HG03520 (cell line): ENCODE measurements at regions not wholly inside any gene's neighbourhood (a gene's known extent, or its start where the extent isn't known, plus 50 kb on each side); places are given as distances from the start of the nearest gene placed in this dataset.
"Not testable (repeated sequence)": the region's sequence is repeated elsewhere in the genome, so short reads cannot be mapped to it uniquely, and the experiment has no call there.

Experiments
- ATAC-seq: cut with Tn5 transposase; IDR thresholded peaks from one replicate; pipeline ENCODE4 v1.9.1; 2021; ENCODE audit warnings: mild to moderate bottlenecking, moderate library complexity; ENCODE audit not compliant: unreplicated experiment

- no peak for ATAC-seq
Observed at GRCh38 chr14:22118899-22119477, 445.4 kb upstream of the OR4E1 start.

GRCh38 chr14:22113401-22113800, 439.8 kb upstream of the OR4E1 start:
- ATAC-seq = no peak

GRCh38 chr14:22112004-22112403, 438.4 kb upstream of the OR4E1 start:
- ATAC-seq = no peak

DNA sequence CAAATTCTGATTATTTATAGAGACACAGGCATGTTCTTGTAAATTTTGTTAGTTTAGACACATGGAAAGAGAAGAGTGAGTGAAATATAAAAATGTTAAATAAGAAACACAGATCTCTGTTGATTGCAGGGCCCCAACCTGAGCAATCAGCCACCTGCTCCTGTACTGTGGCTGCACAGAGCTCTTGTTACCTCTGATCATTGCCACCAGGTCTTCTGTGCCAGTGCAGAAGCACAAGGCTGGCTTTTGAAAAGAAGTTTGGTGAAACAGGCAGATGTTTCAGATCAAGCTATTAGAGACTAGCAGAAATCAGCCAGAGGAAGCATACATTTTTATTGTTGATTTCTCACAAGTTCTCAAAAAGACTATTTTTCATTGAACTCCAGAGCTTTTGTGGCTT, 434.1 kb upstream of the OR4E1 start:
- ATAC-seq = no peak

- ATAC-seq = no peak
Observed at GRCh38 chr14:22106700-22107697, 433.4 kb upstream of the OR4E1 start.

DNA sequence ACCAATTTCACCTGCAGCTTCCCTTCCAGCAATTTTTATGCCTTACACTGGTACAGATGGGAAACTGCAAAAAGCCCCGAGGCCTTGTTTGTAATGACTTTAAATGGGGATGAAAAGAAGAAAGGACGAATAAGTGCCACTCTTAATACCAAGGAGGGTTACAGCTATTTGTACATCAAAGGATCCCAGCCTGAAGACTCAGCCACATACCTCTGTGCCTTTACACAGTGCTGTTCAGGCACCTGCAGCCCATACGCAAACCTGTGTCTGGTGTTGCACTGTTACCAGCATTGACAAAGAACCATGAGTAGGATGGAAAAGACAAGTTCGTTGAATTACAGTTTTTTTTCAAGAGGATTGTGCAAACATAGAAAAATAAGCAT, 432.0 kb upstream of the OR4E1 start:
- ATAC-seq = no peak

DNA sequence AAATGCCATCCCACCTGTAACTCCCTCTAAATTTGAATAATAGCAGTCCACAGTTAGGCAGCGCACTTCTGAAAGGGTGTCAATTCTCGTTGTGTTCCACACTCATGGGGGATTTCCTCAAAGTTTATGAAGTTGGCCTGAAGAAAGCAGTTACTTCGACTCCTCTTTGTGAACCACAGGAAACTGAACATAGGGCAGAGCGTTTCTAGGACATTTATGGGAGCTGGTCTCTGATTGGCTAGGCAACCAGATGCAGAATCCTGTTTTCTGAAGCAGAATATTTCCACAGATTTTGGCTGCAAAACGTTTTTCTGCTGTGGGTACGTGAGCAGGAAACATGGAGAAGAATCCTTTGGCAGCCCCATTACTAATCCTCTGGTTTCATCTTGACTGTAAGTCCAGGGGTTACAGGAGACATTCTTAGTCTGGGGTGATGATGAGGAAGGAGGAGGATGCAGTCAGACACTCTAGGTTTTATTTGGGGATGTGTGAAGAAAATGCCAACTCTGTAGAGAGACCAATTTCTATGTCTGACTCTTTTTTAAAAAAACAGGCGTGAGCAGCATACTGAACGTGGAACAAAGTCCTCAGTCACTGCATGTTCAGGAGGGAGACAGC, 431.5 kb upstream of the OR4E1 start:
- ATAC-seq = no peak

DNA sequence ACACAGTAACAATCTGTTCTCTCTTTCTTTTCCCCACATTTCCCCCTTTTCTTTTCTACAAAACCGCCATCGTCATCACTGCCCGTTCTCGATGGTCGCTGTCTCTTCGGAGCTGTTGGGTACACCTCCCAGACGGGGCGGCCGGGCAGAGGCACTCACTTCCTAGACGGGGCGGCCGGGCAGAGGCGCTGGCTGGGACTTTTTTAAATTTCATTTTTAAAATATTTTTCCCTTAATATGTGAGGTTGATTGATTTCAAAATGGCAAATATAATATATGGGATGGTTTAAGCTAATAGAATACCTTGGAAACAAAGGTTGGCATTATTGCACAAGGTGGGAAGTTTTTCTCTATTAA, 427.1 kb upstream of the OR4E1 start:
- ATAC-seq = not testable (repeated sequence)

DNA sequence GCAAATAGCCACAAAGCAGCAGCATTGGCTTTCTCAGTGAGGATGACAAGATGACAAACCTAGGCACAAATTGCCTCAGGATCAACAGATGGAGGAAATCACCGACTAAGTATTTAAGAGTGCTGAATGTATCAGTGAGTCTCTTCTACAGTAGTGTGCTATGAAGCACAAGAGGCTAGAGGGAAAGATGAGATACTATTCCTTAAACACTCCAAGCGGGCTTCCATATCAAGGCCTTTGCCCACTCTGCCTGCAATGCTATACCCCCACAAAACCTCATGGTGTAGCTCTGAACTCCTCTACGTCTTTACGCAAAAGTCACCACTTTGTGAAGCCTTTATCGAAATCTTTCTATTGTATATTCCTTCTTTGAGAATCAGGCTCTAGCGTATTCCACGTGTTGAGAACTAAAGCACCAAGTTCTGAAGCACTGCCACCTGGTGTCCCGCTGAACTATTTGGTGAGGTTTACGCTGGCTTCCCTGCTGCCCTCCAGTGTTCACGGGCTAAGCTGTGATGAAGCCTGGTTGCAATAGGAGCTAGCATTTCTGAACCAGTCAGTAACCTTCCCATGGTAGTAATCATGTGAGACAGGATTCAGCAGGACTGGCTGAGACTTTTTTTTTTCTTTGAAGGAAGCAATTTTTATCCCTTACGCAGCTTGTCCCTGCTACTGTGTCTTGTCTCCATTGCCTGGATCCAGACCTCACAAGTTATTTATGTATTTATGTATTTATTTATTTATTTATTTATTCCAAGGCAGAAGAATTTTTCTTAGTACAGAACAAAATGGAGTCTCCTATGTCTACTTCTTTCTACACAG, 426.5 kb upstream of the OR4E1 start:
- peak; percentile 54 for ATAC-seq

DNA sequence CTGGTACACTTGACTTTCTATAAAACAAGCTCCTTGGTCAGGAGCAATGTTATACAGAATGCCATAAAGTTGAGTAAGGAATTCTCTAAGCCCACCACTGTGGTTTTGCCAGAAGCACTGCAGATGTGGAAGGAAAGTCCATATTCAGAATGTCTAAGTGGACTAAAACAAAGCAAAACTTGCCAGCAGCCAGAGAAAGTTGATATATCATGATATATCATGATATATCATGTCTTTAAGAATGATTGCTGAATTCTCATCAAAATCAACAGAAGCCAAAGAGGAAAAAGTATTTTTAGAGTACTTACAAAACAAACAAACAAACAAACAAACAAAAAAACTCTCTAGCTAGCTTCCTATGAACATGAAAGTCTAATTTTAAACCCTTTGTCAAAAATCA, 424.8 kb upstream of the OR4E1 start:
- no peak for ATAC-seq

- ATAC-seq = no peak
Observed at GRCh38 chr14:22097586-22098292, 424.1 kb upstream of the OR4E1 start.

DNA sequence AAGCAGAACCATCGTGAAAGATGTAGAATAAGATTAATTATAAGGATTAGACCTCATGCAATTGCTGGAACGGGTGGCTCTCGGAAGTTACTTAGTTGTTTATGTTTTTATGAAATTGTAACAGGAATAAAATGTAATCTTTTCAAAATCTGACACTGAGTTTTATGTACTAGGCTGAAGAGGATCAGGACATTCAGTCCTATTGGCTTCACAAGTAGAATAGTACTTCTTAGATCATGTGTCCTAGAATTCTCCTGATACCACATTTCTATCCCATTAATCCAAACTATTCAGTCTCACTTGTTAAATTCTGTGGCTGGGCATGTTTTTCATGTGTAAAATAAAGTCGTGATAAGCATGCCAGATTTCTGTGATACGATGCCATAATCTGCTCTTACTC, 423.5 kb upstream of the OR4E1 start:
- ATAC-seq = no peak

- no peak for ATAC-seq
Observed at GRCh38 chr14:22096514-22096895, 422.9 kb upstream of the OR4E1 start.

DNA sequence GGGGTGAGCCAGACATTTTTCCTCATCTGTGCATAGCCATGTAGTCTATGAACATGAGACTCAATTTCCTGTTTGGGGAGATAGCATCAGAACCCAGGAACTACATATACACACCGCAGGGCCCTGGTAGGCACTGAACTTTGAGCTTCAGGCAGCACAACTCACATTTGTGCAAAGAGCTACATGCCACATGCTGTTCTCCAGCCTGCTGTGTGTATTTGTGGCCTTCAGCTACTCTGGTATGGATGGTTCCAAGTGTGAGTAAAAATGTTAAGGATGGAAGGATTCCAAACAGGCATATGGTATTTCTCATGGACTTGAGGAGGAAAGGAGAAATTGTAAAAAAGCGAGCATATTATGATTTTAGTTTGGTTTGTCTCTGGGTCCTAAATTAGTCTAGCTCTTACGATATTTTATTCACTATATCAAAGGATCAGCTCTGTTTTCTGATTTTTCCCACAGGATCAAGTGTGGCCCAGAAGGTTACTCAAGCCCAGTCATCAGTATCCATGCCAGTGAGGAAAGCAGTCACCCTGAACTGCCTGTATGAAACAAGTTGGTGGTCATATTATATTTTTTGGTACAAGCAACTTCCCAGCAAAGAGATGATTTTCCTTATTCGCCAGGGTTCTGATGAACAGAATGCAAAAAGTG, 422.4 kb upstream of the OR4E1 start:
- ATAC-seq = no peak

GRCh38 chr14:22089940-22090339, 416.3 kb upstream of the OR4E1 start:
- no peak for ATAC-seq

- ATAC-seq = no peak
Observed at GRCh38 chr14:22088614-22089342, 415.2 kb upstream of the OR4E1 start.

GRCh38 chr14:22086131-22086530, 412.5 kb upstream of the OR4E1 start:
- ATAC-seq = no peak

DNA sequence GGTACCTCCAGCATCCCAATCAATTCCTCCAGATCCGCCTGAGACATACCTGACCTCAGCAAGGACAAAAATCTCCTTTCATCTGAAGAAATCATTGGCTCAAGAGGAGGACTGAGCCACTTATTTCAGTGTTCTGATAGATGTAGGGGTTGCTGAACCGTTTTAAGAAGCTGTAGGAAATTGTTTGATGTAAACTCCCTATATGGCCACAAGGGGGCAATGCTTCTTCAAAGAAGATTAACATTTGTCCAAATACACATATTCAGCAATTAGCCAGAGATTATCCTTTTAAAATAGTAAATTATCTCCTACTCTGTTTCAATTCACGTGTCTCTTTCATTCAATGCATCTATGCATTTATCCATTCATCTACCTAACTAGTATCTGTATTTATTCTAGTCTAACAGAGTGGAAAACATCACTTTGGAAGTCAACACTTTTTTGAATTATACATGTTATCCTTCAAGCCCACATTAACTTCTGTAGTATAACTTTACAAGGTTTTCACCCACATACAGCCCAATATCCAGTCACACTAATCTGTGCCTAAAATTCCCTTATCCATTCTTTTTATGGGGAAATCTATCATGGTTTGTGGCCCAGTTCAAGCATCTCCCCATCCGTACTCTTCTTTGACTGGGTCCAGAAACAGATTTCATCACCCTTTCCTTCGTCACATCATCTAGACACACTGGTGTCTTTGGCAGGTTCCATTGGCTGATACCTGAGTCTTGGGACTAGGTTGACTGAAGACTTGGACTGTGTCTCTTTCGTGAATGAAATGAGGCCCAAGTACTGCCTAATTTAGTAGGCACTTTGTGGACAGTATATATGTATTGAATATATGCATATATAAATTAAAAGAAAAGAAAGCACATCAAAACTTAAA, 411.0 kb upstream of the OR4E1 start:
- ATAC-seq = no peak
